A549 (cell line): ENCODE measurements at regions not wholly inside any gene's neighbourhood (a gene's known extent, or its start where the extent isn't known, plus 50 kb on each side); places are given as distances from the start of the nearest gene placed in this dataset.

Experiments used
- CBX2 ChIP-seq: fragments of 200-600 bp; sonication (generic); IDR thresholded peaks from 2 replicates; pipeline ENCODE4 v1.6.1; 2016; ENCODE audit warnings: low read depth, mild to moderate bottlenecking, borderline replicate concordance
- CTCF ChIP-seq: fragments of >200 bp; sonication (Bioruptor Twin); formaldehyde crosslinking; IDR thresholded peaks from 3 replicates; pipeline ENCODE4 v1.5.1; 2016
- HOXB5 ChIP-seq: fragments of 250-450 bp; sonication (Bioruptor Pico); IDR thresholded peaks from 2 replicates; pipeline ENCODE4 v1.5.0; 2020; ENCODE audit warnings: mild to moderate bottlenecking, moderate library complexity
- JUN ChIP-seq, 2 experiments: fragments of >200 bp; sonication (Bioruptor Twin); formaldehyde crosslinking; IDR thresholded peaks; 2 replicates in 1 of 2; 3 replicates in 1 of 2; pipeline ENCODE4 v1.6.1; 2016 to 2017
- MAX ChIP-seq: IDR thresholded peaks from 2 replicates; pipeline ENCODE4 v1.6.1; 2012
- MYC ChIP-seq: IDR thresholded peaks from 2 replicates; pipeline ENCODE4 v1.6.1; 2012; ENCODE audit warnings: mild to moderate bottlenecking, inconsistent platforms, low read length, improper control_type of control experiment, borderline replicate concordance
- POLR2A ChIP-seq: IDR thresholded peaks from 2 replicates; pipeline ENCODE4 v1.6.1; 2012; ENCODE audit warnings: mild to moderate bottlenecking, low read length
- RAD21 ChIP-seq, 2 experiments: fragments of >200 bp in 1 of 2; sonication (Bioruptor Twin) in 1 of 2; formaldehyde crosslinking in 1 of 2; IDR thresholded peaks in 1 of 2; conservative IDR thresholded peaks in 1 of 2; 2 replicates in 1 of 2; 3 replicates in 1 of 2; pipeline ENCODE4 v1.6.1; 2012 to 2018; ENCODE audit warnings: inconsistent platforms in 1 of 2
- REST ChIP-seq: fragments of 200-600 bp; sonication (generic); IDR thresholded peaks from 2 replicates; pipeline ENCODE4 v1.6.1; 2016; ENCODE audit warnings: antibody characterized with exemption, mild to moderate bottlenecking, moderate library complexity
- USF2 ChIP-seq: fragments of 450-650 bp; IDR thresholded peaks from 2 replicates; pipeline ENCODE4 v1.6.1; 2014; ENCODE audit warnings: antibody characterized with exemption

GRCh38 chr3:168858327-168858726, 762.6 kb upstream of the GOLIM4 start:
- TF ChIP-seq CTCF: no peak
- TF ChIP-seq MAX: no peak
- TF ChIP-seq RAD21 (conservative IDR thresholded peaks at IDR 0.05 in 1 of 2, IDR thresholded peaks at IDR 0.05 in 1 of 2): no peak
- no peak for TF ChIP-seq MYC
- TF ChIP-seq CBX2: no peak
- TF ChIP-seq REST: no peak
- no peak for TF ChIP-seq USF2
- TF ChIP-seq JUN (IDR thresholded peaks at IDR 0.05): no peak
- TF ChIP-seq POLR2A: no peak
- TF ChIP-seq HOXB5: no peak
